GM08714 (cell line): ENCODE measurements at regions not wholly inside any gene's neighbourhood (a gene's known extent, or its start where the extent isn't known, plus 50 kb on each side); places are given as distances from the start of the nearest gene placed in this dataset.

Source experiments
- H3K4me3 ChIP-seq: fragments of 200-500 bp; sonication (Bioruptor generic); 2 replicates; pipeline ENCODE4 v1.5.1; 2014; ENCODE audit warnings: mild to moderate bottlenecking, low read length, inconsistent platforms
- ZNF274 ChIP-seq: IDR thresholded peaks from 2 replicates; pipeline ENCODE4 v1.6.1; 2012; ENCODE audit warnings: mild to moderate bottlenecking, low read depth, low read length

DNA sequence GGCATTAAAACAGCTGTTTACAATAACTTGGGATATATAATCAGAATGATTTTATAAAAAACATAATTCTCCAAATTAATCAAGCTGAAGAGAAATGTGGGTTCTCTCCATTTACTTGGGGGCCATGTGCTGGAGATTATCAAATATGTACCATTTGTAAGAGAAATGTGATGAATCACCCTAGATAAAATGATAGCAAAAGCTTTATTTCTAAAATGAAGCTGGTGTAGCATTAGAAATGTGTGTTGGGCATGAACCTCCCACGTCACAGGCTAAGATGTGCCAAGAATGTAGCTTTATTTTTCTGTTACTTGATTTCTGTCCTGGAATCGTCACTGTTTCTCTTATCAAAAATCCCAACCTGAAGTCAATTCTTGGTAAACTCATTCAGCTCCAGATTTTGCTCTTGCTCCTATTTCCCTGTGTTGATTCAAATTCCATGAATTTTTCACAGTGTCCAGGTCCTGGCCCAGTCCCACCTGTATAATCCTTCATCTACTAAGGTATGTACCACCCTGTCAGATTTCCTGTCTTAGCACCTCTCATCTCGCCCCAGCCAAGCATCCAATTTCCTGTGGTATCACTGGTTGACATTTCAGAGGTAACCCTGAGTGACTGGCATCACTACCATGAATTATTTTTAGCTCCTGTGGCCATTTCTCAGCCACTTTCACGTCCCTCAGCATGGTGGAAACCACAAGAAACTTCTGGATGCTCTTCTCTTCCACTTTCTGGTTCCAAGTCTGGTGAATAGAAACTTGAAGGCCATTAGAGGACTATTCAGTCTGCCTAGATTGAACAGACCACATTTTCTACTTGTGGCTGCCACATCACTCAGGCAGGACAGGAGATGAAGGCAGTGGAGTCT is 103.6 kb upstream of the FLRT2 start:
- no peak overlapping the region for H3K4me3 ChIP-seq
- TF ChIP-seq ZNF274: no peak

DNA sequence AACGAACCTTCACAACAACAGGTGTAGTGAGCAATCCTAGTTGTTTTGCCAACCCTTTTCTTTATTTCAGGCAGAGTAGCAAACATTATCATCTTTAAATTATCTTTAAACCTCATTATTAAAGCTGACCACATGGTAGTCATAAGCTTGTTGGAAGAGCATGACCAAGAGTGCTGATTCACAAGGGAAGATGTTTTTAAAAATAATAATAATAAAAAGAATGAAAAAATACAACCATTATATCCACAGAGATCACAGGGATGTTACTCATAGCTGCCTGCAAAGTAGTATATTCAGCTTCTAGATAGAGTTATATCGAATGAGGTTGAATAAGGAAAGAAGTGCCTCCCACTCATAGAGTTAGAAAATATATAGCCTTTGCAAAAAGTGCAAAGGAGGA is 101.0 kb upstream of the FLRT2 start:
- no peak for TF ChIP-seq ZNF274
- no peak overlapping the region for H3K4me3 ChIP-seq

DNA sequence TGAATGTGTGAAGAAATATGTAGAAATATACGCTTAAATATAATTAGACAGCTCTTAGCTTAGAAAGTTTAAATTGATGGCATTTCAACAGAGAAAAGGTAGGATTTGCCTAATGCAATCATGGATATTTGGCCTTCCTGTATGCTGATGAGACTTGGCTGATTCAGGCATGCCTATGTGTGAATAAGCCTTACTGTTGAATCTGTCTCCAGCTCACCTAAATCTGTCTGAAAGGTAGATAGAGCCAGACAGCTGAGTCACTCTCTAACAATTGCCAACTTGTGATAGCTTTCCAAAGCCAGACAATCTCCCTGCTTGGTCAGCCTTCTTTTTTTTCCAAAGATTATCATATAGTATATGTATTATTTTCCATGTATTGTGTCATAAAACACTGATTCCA is 92.8 kb upstream of the FLRT2 start:
- no peak for TF ChIP-seq ZNF274
- no peak overlapping the region for H3K4me3 ChIP-seq

DNA sequence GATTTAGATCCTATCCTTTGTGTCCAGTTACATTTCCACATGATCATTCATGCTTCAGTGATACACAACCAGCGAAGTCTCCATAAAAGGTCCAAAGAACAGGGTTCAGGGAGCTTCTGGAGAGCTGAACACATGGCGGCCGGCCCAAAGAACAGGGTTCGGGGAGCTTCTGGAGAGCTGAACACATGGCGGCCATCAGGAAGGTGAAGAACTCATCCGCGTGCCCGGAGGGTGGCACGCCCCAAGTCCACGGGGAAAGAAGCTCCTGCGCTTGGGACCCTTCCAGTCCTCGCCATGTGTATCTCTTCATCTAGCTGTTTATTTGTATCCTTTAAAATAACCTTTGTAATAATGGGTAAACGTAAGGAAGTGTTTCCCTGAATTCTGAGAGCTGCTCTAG is 91.9 kb upstream of the FLRT2 start:
- H3K4me3 ChIP-seq: no peak overlapping the region
- no peak for TF ChIP-seq ZNF274

DNA sequence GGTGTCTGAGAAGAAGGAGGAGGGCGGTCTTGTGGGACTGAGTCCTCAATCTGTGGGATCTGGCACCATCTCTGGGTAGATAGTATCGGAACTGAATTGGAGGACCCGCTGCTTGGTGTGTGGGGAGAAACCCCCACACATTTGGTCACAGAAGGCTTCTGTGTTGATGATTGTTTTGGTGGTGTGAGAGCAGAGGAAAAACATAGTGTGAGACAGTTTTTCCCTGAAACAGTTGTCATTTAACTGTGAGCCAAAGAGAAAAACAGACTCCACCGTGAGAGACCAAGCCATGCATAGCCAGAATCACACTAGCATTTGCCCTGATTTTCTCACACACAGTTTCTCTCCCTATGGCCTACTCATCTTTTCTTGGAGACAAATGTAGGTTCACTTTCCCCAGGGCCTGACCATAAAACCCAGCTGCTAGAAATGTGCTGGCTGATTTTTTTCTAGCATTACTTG is 91.4 kb upstream of the FLRT2 start:
- no peak for TF ChIP-seq ZNF274
- H3K4me3 ChIP-seq: no peak overlapping the region

DNA sequence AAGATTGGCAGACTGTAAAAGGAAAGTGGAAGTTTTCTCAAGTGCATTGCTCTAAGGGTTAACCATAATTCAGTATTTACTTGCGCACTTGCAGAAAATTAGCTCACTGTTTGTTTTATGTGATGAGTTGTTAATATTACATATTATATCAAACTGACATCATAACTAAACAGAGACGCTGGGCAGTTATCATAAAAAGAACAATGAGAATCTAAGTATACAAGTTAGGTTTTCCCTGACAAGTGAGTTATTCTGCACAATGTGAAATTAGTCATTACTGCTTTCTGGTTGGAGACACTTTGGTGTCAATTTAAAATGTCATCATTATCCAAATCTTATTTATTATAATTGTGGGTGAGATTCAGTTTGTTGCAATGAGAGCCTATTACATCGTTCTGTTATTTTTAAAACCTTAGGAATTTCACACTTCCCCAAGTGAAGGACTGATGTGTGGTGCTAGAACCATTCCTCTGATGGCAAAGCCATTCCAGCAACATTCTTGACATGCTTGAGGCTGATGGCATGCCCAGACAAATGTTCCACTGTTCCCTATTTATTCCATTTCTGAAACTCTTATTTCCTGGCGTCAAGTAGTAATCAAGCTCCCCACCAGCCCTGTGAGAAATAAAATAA is 90.1 kb upstream of the FLRT2 start:
- no peak for TF ChIP-seq ZNF274
- H3K4me3 ChIP-seq: no peak overlapping the region

DNA sequence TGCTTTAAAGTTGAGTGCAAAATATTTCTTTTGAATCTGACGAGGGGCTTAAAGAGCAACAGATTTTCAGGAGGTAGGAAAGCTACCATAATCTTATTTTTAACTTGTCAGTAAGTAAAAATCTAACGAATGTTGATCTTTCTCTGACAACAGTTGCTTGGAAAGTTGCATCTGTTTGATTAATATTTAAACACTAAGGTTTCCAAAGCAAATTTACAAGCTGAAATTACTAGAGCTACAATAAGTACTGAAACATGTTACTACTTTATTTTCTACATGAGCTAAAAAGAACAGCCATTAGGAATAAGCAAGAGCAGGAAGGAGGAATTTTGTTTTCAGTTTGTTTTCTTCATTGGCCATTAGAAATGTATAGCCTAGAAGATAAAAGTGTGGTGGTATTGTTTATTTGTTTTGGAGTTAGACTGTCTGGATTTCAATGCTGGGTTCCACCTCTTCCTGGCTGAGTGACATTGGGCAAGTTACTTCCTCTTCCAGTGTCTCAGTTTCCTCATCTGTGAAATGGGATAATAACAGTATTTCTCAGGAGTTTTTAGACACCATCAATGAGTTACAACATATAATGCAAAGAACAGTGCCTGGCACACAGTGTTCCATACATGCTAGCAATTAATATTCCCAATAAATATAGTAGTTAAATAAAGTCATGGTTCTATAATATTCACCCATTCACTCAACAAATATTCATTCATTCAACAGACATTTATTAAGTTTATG is 87.9 kb upstream of the FLRT2 start:
- no peak overlapping the region for H3K4me3 ChIP-seq
- no peak for TF ChIP-seq ZNF274

DNA sequence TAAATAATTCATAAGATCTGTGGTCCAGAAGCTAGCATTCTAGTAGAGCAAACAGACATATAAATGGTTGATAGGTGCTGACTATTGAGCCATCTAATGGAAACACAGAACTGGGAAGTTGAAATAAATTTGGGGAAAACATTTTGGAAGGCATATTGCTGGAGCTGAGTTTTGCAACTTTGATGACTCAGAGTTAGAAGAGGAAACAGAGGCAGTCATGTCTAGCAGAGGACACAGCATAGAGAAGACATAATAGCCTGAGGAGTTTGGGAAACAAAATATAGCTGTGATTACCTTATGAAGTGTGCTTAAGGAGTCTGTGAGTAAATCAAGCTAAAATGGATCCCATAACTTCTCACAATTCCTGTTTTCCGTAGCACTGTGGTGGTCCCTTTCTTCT is 86.9 kb upstream of the FLRT2 start:
- no peak for TF ChIP-seq ZNF274
- no peak overlapping the region for H3K4me3 ChIP-seq

DNA sequence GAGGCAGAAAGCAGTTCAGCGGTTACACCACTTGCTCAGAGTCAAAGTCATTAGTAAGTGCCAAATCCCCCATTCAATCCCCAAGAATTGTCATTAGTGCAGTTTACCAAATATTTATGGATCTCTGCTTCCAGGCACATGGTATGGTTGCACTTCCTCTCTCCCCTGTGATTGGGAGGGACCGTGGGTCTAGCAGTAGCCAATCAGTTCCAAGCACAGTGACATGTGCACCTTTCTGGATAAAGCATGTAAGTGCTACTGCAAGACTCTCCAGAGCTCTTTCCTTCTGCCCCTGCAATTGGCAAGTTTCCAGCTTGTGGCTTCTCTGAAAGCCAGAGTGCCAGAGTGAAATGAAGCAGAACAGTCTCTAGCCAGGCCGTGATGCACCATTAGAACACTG is 85.3 kb upstream of the FLRT2 start:
- H3K4me3 ChIP-seq: no peak overlapping the region
- TF ChIP-seq ZNF274: no peak

DNA sequence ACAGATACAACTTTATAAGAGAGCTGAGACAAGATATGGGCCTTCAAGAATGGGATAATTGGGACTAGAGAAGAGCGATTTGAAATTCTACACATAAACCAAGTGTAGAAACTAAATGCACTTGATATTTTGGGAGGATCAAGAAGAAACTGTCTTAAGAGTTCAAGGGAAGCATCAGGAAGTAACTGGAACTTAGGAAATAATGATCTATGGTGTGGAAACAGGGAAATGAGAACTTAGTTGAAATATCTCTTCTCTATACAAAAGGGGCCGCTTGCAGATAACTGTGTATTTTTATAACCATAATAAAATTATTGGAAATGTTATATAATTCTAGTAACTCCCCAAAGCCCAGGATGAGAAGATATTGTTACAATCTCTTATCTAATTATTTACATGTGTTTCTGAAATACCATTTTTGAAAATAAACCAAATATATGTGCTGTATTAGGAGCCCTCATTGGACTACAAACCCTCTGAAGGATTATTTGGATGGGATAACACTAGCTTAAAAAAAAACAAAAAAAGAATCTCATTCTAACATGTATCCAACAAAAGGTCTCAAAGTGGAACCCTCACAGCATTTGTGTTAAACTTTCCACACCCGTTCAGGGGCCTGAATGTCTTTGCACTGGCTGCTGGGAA is 84.7 kb upstream of the FLRT2 start:
- no peak overlapping the region for H3K4me3 ChIP-seq
- no peak for TF ChIP-seq ZNF274

DNA sequence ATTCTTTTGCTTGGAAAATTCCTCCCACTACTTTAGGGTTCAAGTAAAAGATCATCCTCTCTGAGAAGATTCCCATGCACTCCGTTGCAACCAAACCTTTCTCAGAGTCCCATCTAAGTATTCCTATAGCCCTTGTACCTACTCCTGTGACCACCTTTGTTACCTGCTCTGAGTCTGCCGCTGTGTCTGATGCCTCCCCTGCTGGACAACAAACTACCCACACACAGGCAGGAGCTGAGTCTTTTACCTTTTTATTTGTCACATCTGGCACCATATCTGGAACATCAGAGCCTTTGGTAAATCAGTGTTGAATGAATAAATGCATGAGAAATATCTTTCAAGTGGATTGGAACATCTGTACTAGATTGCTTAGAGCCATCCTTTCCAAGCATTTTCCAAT is 82.1 kb upstream of the FLRT2 start:
- no peak for TF ChIP-seq ZNF274
- H3K4me3 ChIP-seq: no peak overlapping the region

DNA sequence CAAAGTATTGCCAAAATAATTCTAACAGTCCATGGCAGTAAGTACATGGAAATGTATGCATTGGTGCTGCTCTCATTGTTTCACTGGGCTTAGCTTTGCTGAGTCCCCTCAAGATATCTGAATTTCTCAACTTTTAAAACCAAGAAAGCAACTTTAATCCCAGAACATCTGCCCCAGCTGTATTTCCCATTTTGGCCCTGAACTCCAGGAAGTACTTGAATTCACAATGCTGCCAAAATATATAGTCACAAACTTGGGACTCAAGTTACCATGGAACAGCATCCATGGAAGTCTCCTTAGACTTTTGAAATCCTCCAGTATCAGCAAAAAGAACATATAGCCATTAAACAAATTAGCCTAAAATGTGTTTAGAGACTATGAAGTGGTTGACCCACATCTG is 78.5 kb upstream of the FLRT2 start:
- H3K4me3 ChIP-seq: no peak overlapping the region
- TF ChIP-seq ZNF274: no peak

DNA sequence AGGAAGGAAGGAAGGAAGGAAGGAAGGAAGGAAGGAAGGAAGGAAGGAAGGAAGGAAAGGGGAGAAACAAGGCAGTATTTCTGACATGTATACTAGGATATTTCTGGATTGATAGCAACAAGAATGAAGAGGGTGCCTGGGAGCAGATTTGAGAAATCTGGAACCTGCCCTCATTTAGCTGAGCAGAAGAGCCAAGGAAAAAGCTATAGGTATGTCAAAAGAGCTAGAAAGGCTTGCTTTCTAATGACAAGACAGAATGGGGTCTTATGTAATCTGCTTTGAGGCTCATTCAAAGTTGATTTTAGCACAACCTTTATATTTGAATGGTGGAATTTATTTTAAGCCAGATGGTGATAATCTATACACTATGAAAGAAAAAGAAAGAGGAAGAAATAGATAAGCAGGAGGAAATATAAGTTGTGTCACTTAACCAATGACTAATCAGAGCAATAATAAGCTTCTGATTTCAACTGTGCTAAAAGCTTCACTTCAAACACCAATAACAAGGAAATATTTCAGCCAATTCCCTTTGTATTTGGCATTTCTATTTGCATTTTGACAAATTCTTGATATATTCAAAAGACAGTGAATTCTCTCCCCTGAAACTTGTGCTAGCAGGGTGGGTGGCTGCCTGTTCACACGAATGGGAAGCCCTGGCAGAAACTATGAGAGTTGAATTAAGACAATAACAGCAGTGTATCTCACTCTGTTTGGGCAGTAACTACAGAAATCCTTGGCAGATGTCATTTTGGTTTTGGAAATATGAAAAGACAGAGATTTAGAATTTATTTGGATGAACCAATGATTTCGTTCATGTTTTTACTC is 76.3 kb upstream of the FLRT2 start:
- no peak overlapping the region for H3K4me3 ChIP-seq
- no peak for TF ChIP-seq ZNF274
